ENCODE measurements at regions not wholly inside any gene's neighbourhood (a gene's known extent, or its start where the extent isn't known, plus 50 kb on each side); places are given as distances from the start of the nearest gene placed in this dataset.
A peak's percentile ranks its signal among the peaks of the same experiment; 100 is the strongest.
"Not testable (repeated sequence)": the region's sequence is repeated elsewhere in the genome, so short reads cannot be mapped to it uniquely, and the experiment has no call there.

DNA sequence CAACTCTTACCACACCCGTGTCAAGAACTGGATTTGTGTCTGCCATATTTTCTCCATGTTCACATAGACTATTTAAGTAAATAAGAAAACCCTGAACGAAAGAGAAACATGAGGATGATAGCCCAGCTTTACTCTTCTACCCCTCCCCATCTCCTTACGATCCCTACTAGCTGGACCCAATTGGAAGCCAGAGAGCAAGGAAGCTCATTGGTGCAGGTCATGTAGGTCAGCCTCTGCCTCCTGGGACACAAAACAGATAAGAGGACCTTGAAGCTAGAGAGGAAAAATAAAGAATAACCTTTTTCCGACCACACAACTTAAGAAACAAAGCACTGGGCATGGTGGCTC is 124.6 kb upstream of the ATF7IP start:
- H3K9ac ChIP-seq (ENCODE audit: low read length), result no peak overlapping the region

DNA sequence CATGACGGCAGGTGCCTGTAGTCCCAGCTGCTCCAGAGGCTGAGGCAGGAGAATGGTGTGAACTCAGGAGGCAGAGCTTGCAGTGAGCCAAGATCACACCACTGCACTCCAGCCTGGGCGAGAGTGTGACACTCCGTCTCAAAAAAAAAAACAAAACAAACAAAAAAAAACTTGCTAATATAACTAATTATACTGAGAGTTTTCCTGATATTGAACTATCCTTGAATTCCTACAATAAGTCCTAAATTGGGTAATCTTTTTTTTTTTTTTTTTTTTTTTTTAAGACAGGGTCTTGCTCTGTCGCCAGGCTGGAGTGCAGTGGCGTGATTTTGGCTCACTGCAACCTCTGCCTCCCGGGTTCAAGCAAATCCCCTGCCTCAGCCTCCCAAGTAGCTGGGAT is 122.7 kb upstream of the ATF7IP start:
- not testable (repeated sequence) for H3K36me3 ChIP-seq (ENCODE audit: insufficient read depth, low read length); H3K9me3 ChIP-seq (ENCODE audit: low read length); H3K9ac ChIP-seq (ENCODE audit: low read length); H3K4me1 ChIP-seq (ENCODE audit: insufficient read depth, low read length); H3K27ac ChIP-seq (ENCODE audit: low read depth, low read length); H3K4me3 ChIP-seq (ENCODE audit: low read depth in 1 of 2, low read length in 2 of 2); H3K27me3 ChIP-seq (ENCODE audit: control insufficient read depth in 1 of 2, insufficient read depth in 2 of 2, low read length in 2 of 2)

More for the DNA sequence above, 124.6 kb upstream of the ATF7IP start:
- Histone ChIP-seq H3K27me3 (ENCODE audit: control insufficient read depth in 1 of 2, insufficient read depth in 2 of 2, low read length in 2 of 2) (no peaks in the 10 kb centered on the region), H3K4me3 (ENCODE audit: low read depth in 1 of 2, low read length in 2 of 2) (no peak overlapping the region), H3K27ac (ENCODE audit: low read depth, low read length) (no peak overlapping the region), H3K9me3 (ENCODE audit: low read length) (no peaks in the 10 kb centered on the region), H3K4me1 (ENCODE audit: insufficient read depth, low read length) (no peaks in the 10 kb centered on the region), H3K36me3 (ENCODE audit: insufficient read depth, low read length) (no peaks in the 10 kb centered on the region)

DNA sequence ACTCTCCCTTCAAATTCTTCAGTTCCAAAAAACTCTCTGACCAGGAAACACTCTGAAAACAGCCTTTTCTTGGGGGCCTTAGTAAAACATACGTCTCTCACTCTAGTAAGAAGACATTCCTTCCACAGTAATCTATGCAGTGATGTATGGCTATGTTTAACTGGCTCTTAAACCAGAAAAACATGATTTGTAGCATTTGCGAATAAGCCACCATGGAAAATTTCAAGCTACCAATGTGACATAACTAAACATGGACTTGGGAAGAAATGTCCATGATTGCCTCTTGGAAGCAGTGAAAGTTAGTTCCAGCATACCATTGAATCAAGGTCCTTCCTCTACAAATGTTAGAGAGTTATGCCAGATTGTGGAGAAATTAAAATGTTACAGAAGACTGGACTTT is 121.5 kb upstream of the ATF7IP start:
- Histone ChIP-seq H3K4me3 (ENCODE audit: low read depth in 1 of 2, low read length in 2 of 2) (no peak overlapping the region), H3K27ac (ENCODE audit: low read depth, low read length) (no peak overlapping the region), H3K9me3 (ENCODE audit: low read length) (no peaks in the 10 kb centered on the region), H3K36me3 (ENCODE audit: insufficient read depth, low read length) (no peaks in the 10 kb centered on the region), H3K9ac (ENCODE audit: low read length) (no peak overlapping the region), H3K4me1 (ENCODE audit: insufficient read depth, low read length) (no peaks in the 10 kb centered on the region), H3K27me3 (ENCODE audit: control insufficient read depth in 1 of 2, insufficient read depth in 2 of 2, low read length in 2 of 2) (no peaks in the 10 kb centered on the region)

DNA sequence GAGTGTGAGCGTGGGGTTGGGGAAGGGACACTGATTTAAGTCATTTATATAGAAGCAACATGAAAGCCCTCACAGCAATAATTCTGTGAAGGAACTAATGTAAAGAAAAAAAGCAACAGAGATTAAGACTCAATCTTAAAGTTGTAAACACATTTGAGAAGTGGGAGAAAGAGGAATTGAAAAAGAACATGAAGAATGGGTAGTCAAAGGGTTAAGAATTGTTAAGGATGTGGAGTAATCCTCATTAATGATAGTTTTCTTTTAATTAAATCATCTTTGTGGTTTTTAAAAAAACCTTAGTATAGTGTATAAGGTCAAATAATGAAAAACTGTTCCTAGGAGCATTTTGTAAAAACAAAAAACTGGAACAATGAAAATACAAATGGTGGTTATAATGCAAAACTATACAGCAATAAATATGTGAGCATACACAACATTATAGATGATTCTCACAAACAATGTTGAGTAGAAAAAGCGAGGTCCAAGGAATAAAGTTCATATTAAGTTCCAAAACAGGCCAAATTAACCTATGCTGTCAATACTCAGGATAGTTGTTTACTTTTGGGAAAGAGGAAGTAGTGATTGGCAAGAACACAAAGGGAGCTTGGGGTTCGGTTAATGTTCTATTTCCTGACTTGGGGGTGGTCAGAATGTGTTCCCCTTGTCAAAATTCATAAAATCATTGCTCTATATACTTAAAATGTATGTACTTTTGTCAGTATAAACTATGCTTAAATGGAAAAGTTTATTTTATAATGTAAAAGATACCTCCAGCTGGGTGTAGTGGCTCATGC is 120.4 kb upstream of the ATF7IP start:
- Histone ChIP-seq H3K9me3 (ENCODE audit: low read length) (no peaks in the 10 kb centered on the region), H3K27ac (ENCODE audit: low read depth, low read length) (no peak overlapping the region), H3K36me3 (ENCODE audit: insufficient read depth, low read length) (no peaks in the 10 kb centered on the region), H3K9ac (ENCODE audit: low read length) (no peak overlapping the region), H3K27me3 (ENCODE audit: control insufficient read depth in 1 of 2, insufficient read depth in 2 of 2, low read length in 2 of 2) (no peaks in the 10 kb centered on the region), H3K4me1 (ENCODE audit: insufficient read depth, low read length) (no peaks in the 10 kb centered on the region), H3K4me3 (ENCODE audit: low read depth in 1 of 2, low read length in 2 of 2) (no peak overlapping the region)

DNA sequence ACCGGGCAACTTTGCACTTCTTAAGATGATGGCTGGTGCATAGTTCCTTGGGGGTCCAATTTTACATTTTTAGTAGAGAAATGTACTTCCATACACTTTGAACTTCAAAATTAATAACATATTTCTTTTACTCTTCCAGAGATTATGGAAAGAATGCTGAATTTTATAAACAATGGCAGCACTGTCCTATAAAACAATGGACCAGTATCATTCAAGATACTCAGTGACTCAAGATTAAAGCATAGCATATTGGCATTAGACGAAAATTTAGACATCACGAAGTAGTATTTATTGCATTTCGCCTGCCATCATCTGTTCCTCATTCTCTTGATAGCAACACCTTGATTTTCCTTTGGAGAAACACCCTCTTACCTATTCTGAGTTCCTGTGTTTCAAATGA is 118.3 kb upstream of the ATF7IP start:
- Histone ChIP-seq H3K27me3 (ENCODE audit: control insufficient read depth in 1 of 2, insufficient read depth in 2 of 2, low read length in 2 of 2) (no peaks in the 10 kb centered on the region), H3K27ac (ENCODE audit: low read depth, low read length) (no peak overlapping the region), H3K4me1 (ENCODE audit: insufficient read depth, low read length) (no peaks in the 10 kb centered on the region), H3K36me3 (ENCODE audit: insufficient read depth, low read length) (no peaks in the 10 kb centered on the region), H3K4me3 (ENCODE audit: low read depth in 1 of 2, low read length in 2 of 2) (no peak overlapping the region), H3K9me3 (ENCODE audit: low read length) (no peaks in the 10 kb centered on the region), H3K9ac (ENCODE audit: low read length) (no peak overlapping the region)

DNA sequence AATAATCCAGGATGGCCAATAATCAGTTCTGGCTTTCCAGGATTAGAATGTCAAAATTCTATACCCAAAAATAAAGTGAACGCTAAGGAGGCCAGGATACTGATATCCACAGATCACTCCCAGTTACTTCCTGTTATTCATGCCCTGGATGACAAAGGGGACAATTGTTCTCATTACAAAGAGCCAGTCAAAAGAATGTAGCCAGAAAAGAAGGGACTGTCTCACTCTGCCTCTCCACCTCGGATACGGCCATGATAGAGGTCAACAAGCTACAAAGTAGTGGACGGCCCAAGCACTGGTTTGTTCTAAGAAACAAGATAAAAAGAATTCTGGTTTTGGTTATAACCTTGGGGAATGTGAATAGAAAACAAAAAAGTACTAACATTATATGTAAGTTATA is 116.1 kb upstream of the ATF7IP start:
- Histone ChIP-seq H3K27ac (ENCODE audit: low read depth, low read length) (no peak overlapping the region), H3K27me3 (ENCODE audit: control insufficient read depth in 1 of 2, insufficient read depth in 2 of 2, low read length in 2 of 2) (no peaks in the 10 kb centered on the region), H3K36me3 (ENCODE audit: insufficient read depth, low read length) (no peaks in the 10 kb centered on the region), H3K4me3 (ENCODE audit: low read depth in 1 of 2, low read length in 2 of 2) (no peak overlapping the region), H3K4me1 (ENCODE audit: insufficient read depth, low read length) (no peaks in the 10 kb centered on the region), H3K9ac (ENCODE audit: low read length) (no peak overlapping the region), H3K9me3 (ENCODE audit: low read length) (no peaks in the 10 kb centered on the region)

DNA sequence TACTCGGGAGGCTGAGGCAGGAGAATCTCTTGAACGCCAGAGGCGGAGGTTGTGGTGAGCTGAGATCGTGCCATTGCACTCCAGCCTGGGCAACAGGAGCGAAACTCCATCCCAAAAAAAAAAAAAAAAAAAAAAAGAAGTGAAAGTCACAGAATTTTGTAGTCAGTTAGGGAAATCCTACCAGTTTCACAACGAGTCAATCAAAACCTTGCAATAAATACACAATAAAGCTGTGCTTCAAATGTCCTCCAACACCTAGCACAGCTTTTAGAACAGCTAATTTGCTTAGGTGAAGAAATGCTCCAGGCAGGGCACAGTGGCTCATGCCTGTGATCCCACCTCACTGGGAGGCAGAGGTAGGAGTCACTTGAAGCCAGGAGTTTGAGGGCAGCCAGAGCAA is 112.8 kb upstream of the ATF7IP start:
- no peak overlapping the region for H3K9ac ChIP-seq (ENCODE audit: low read length)
- no peaks in the 10 kb centered on the region for H3K27me3 ChIP-seq (ENCODE audit: control insufficient read depth in 1 of 2, insufficient read depth in 2 of 2, low read length in 2 of 2)
- no peak overlapping the region for H3K4me3 ChIP-seq (ENCODE audit: low read depth in 1 of 2, low read length in 2 of 2)

DNA sequence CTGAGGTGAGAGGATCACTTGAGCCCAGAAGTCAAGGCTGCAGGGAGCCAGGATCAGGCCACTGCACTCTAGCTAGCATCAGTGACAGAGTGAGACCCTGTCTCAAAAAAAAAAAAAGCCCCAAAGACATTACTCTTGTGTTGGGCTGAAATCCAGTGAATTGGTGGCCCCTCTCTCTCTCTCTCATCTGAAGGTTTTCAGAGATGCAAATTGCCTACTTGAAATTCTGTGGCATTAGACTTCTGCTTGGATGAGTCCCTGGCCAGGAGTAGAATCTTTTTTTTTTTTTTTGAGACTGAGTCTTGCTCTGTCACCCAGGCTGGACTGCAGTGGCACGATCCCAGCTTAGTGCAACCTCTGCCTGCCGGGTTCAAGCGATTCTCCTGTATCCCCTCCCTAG is 112.0 kb upstream of the ATF7IP start:
- Histone ChIP-seq H3K4me3 (ENCODE audit: low read depth in 1 of 2, low read length in 2 of 2) (no peak overlapping the region), H3K27ac (ENCODE audit: low read depth, low read length) (no peak overlapping the region), H3K4me1 (ENCODE audit: insufficient read depth, low read length) (peaks cover 26% of the 10 kb centered on the region), H3K9me3 (ENCODE audit: low read length) (no peaks in the 10 kb centered on the region), H3K9ac (ENCODE audit: low read length) (no peak overlapping the region), H3K27me3 (ENCODE audit: control insufficient read depth in 1 of 2, insufficient read depth in 2 of 2, low read length in 2 of 2) (no peaks in the 10 kb centered on the region), H3K36me3 (ENCODE audit: insufficient read depth, low read length) (no peaks in the 10 kb centered on the region)

More for the DNA sequence above, 112.8 kb upstream of the ATF7IP start:
- no peak overlapping the region for H3K27ac ChIP-seq (ENCODE audit: low read depth, low read length)
- H3K4me1 ChIP-seq (ENCODE audit: insufficient read depth, low read length), result peaks cover 18% of the 10 kb centered on the region
- no peaks in the 10 kb centered on the region for H3K36me3 ChIP-seq (ENCODE audit: insufficient read depth, low read length)
- H3K9me3 ChIP-seq (ENCODE audit: low read length), result no peaks in the 10 kb centered on the region

DNA sequence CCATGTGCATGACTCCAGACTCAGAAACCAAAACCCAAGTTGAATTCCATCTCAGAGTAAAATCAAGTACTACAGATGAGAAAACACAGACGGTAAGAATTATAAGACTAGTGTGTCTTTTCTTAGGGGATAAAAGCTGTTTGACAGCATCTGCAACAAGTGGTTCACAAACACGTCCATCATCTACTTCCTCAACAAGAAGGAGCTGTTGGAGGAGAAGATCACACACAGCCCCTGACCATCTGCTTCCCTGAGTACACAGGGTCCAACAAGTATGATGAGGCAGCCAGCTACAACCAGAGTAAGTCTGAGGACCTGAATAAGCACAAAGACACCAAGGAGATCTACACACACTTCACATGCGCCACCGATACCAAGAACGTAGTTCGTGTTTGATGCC is 110.7 kb upstream of the ATF7IP start:
- Histone ChIP-seq H3K36me3 (ENCODE audit: insufficient read depth, low read length) (no peaks in the 10 kb centered on the region), H3K4me1 (ENCODE audit: insufficient read depth, low read length) (peaks cover 31% of the 10 kb centered on the region), H3K27ac (ENCODE audit: low read depth, low read length) (no peak overlapping the region), H3K9ac (ENCODE audit: low read length) (no peak overlapping the region), H3K9me3 (ENCODE audit: low read length) (no peaks in the 10 kb centered on the region), H3K27me3 (ENCODE audit: control insufficient read depth in 1 of 2, insufficient read depth in 2 of 2, low read length in 2 of 2) (no peaks in the 10 kb centered on the region), H3K4me3 (ENCODE audit: low read depth in 1 of 2, low read length in 2 of 2) (no peak overlapping the region)

DNA sequence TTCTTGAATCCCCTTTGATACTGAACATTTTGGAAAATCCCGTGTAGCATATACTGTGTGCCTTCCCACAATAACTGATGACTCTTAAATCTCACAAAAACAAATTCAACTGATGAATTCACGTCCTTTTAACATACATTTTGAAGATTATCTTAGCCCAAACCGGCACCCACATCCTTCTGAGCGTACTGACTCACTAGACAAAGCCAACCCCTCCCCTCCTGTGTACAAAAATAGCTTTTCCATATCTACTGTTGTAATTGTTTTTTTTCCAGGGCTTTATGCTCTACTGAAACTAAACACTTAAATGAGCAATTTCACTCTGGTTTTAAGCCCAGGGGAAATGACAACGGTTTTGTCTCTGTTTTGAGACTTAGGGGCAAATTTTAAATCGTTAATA is 109.4 kb upstream of the ATF7IP start:
- Histone ChIP-seq H3K9me3 (ENCODE audit: low read length) (no peaks in the 10 kb centered on the region), H3K4me1 (ENCODE audit: insufficient read depth, low read length) (peaks cover 45% of the 10 kb centered on the region), H3K27ac (ENCODE audit: low read depth, low read length) (peak overlapping the region; percentile 43), H3K36me3 (ENCODE audit: insufficient read depth, low read length) (no peaks in the 10 kb centered on the region), H3K9ac (ENCODE audit: low read length) (no peak overlapping the region), H3K27me3 (ENCODE audit: control insufficient read depth in 1 of 2, insufficient read depth in 2 of 2, low read length in 2 of 2) (no peaks in the 10 kb centered on the region), H3K4me3 (ENCODE audit: low read depth in 1 of 2, low read length in 2 of 2) (no peak overlapping the region)

DNA sequence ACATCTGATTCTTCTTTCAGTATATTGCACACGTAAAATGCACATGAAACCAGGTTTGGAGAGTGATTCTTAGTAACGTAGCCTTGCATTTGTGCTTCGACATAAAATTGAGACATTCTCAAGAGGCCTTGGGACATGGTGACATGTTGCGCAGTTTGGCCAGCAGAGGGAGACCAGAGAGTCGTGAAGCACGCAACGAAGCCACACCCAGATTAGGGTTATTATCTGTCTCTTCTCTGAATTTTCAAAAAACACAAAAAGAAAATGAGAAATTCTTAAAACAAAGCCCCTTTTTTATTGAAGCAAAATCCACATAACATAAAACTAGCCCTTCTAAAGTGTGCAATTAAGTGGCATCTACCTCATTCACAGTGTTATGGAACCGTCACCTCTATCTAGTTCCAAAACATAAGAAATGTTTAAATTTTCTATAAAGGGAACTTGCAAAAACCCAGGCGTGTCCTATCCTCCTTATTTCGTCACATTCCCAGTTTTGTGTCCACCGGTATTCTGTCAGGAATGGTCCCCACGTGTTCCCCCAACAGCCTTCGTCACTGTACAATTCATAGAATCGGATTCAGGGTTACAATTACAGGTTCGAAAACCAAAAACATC is 108.8 kb upstream of the ATF7IP start:
- H3K4me3 ChIP-seq (ENCODE audit: low read depth in 1 of 2, low read length in 2 of 2), result peak overlapping the region in 1 of 2 donors; percentile 4
- peak overlapping the region; percentile 43 for H3K27ac ChIP-seq (ENCODE audit: low read depth, low read length)
- H3K9ac ChIP-seq (ENCODE audit: low read length), result peak overlapping the region; percentile 21
- H3K36me3 ChIP-seq (ENCODE audit: insufficient read depth, low read length), result no peaks in the 10 kb centered on the region
- peaks cover 48% of the 10 kb centered on the region for H3K4me1 ChIP-seq (ENCODE audit: insufficient read depth, low read length)
- H3K27me3 ChIP-seq (ENCODE audit: control insufficient read depth in 1 of 2, insufficient read depth in 2 of 2, low read length in 2 of 2), result no peaks in the 10 kb centered on the region
- H3K9me3 ChIP-seq (ENCODE audit: low read length), result no peaks in the 10 kb centered on the region

DNA sequence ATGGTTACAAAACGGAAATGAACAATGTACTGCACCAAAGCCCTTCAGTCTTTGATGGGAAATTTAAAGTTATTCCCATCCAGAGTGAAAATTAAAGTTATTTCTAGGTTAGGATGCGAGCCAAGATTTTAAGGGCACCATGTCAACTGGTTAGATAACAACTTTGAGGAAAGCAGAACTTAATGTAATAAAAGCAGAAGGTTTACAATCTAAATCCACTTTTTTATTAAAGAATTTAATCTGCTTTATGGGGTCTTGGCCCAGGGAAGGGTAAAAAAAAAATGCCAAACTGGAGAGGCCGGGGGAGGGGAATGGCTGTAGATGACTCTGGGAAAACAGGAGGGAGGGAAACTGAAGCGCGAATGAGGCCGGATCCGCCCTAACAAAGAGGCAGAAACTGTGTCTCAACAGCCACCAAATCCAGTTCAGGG is 108.2 kb upstream of the ATF7IP start:
- H3K27me3 ChIP-seq (ENCODE audit: control insufficient read depth in 1 of 2, insufficient read depth in 2 of 2, low read length in 2 of 2), result no peaks in the 10 kb centered on the region
- no peaks in the 10 kb centered on the region for H3K9me3 ChIP-seq (ENCODE audit: low read length)
- peaks cover 51% of the 10 kb centered on the region for H3K4me1 ChIP-seq (ENCODE audit: insufficient read depth, low read length)
- no peaks in the 10 kb centered on the region for H3K36me3 ChIP-seq (ENCODE audit: insufficient read depth, low read length)
- H3K9ac ChIP-seq (ENCODE audit: low read length), result peak overlapping the region; percentile 21
- peak overlapping the region in 1 of 2 donors; percentile 4 for H3K4me3 ChIP-seq (ENCODE audit: low read depth in 1 of 2, low read length in 2 of 2)
- H3K27ac ChIP-seq (ENCODE audit: low read depth, low read length), result peak overlapping the region; percentile 43

Measured in muscle layer of colon (tissue), 2 donors.